Uterus (tissue), 3 donors: ENCODE measurements at regions not wholly inside any gene's neighbourhood (a gene's known extent, or its start where the extent isn't known, plus 50 kb on each side); places are given as distances from the start of the nearest gene placed in this dataset.
A peak's percentile ranks its signal among the peaks of the same experiment; 100 is the strongest.

Experiments used
- DNase-seq, 2 donors: peaks; one replicate each; pipeline ENCODE4 v3.0.0-alpha.2; 2019 to 2020
- H3K27ac ChIP-seq, 2 donors: fragments of 200-600 bp; sonication (generic); 1 replicate in 1 of 2; 2 replicates in 1 of 2; pipeline ENCODE4 v1.5.1; 2016 to 2018
- H3K27me3 ChIP-seq, 2 donors: fragments of 200-600 bp; sonication (generic); one replicate each; pipeline ENCODE4 v1.5.1; 2018 to 2019; ENCODE audit warnings: control low read depth in 1 of 2
- H3K36me3 ChIP-seq, 2 donors: fragments of 200-600 bp; sonication (generic); one replicate each; pipeline ENCODE4 v1.5.1; 2019; ENCODE audit warnings: control low read depth in 1 of 2
- H3K4me1 ChIP-seq, 2 donors: fragments of 200-600 bp; sonication (generic); one replicate each; pipeline ENCODE4 v1.5.1; 2018 to 2019; ENCODE audit warnings: control low read depth in 1 of 2
- H3K4me3 ChIP-seq, 2 donors: fragments of 200-600 bp; sonication (generic); 1 replicate in 1 of 2; 2 replicates in 1 of 2; pipeline ENCODE4 v1.5.1; 2018 to 2019; ENCODE audit warnings: mild to moderate bottlenecking in 1 of 2
- H3K9me3 ChIP-seq, 2 donors: fragments of 200-600 bp; sonication (generic); one replicate each; pipeline ENCODE4 v1.5.1; 2019; ENCODE audit warnings: control low read depth in 1 of 2
- CTCF ChIP-seq, 4 experiments: fragments of 200-600 bp in 2 of 4; fragments of 450-650 bp in 2 of 4; sonication (generic) in 2 of 4; IDR thresholded peaks; one replicate each; pipeline ENCODE4 v1.5.1; 2016 to 2019; ENCODE audit warnings: antibody characterized with exemption in 4 of 4, mild to moderate bottlenecking in 2 of 4, moderate library complexity in 1 of 4
- POLR2A ChIP-seq, 2 donors: fragments of 450-650 bp; IDR thresholded peaks; one replicate each; pipeline ENCODE4 v1.6.1; 2016; ENCODE audit warnings: antibody characterized with exemption in 2 of 2, mild to moderate bottlenecking in 1 of 2, moderate library complexity in 1 of 2
- intact Hi-C: fragments of 100-400 bp; cut with DNase I; formaldehyde crosslinking; loops from one replicate; pipeline ENCODE4 v1.15.1; 2023; ENCODE audit warnings: low total_unique reads
- donor health status: DM: yes; HTN: yes; CAD: no.

- Histone ChIP-seq H3K36me3 (no peaks in the 10 kb centered on the region), H3K4me3 (no peak overlapping the region), H3K27ac (no peak overlapping the region), H3K9me3 (no peaks in the 10 kb centered on the region), H3K4me1 (no peaks in the 10 kb centered on the region), H3K27me3 (no peaks in the 10 kb centered on the region)
- intact Hi-C loops: no loop called here
- TF ChIP-seq CTCF (IDR thresholded peaks at IDR 0.05) (no peak), POLR2A (IDR thresholded peaks at IDR 0.05) (no peak)
- DNase-seq: no peak
Measured at GRCh38 chr2:234341306-234341985, 155.4 kb downstream of the ARL4C start.

GRCh38 chr2:234339501-234339900, 157.4 kb downstream of the ARL4C start:
- H3K4me1 ChIP-seq: no peaks in the 10 kb centered on the region
- intact Hi-C loops: no loop called here
- no peak overlapping the region for H3K4me3 ChIP-seq
- no peaks in the 10 kb centered on the region for H3K9me3 ChIP-seq
- no peak for DNase-seq
- no peaks in the 10 kb centered on the region for H3K36me3 ChIP-seq
- H3K27ac ChIP-seq: no peak overlapping the region
- no peaks in the 10 kb centered on the region for H3K27me3 ChIP-seq
- TF ChIP-seq POLR2A (IDR thresholded peaks at IDR 0.05): no peak
- no peak for TF ChIP-seq CTCF (IDR thresholded peaks at IDR 0.05)

GRCh38 chr2:234339011-234339410, 157.9 kb downstream of the ARL4C start:
- Histone ChIP-seq H3K9me3 (no peaks in the 10 kb centered on the region), H3K4me1 (no peaks in the 10 kb centered on the region), H3K36me3 (no peaks in the 10 kb centered on the region), H3K4me3 (no peak overlapping the region), H3K27me3 (no peaks in the 10 kb centered on the region), H3K27ac (no peak overlapping the region)
- TF ChIP-seq CTCF (IDR thresholded peaks at IDR 0.05) (no peak), POLR2A (IDR thresholded peaks at IDR 0.05) (no peak)
- DNase-seq: no peak
- intact Hi-C loops: no loop called here

DNA sequence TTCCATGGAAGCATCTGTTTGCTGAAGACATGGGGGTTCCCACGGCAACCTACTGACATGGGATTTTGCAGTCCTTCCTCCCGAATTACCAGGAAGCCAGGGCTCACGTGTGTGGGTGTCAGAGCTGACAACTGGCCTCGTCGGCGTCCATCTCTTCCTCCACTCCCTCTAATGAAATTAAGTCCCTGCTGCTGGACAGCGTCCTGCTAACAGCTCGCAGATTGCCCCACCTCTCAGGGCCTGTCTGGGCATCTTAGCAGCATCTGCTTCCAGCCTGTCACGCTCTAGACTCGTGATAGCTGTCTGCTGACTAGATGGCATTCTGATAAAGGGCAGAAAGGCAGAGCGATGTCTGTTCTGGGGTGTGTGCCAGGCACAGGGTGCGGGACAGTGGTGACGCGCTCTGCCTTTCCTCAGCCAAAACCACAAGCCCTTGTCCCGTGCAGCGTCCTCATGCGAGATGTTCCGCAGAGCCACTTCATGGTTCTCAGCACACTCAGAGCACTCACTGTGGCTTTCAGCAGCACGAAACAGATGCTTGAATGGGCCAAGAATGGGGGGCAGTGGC, 161.1 kb downstream of the ARL4C start:
- no peaks in the 10 kb centered on the region for H3K4me1 ChIP-seq
- H3K4me3 ChIP-seq: no peak overlapping the region
- intact Hi-C loops: no loop called here
- H3K27ac ChIP-seq: no peak overlapping the region
- no peaks in the 10 kb centered on the region for H3K9me3 ChIP-seq
- DNase-seq: peak; percentile 17 to 22
- no peaks in the 10 kb centered on the region for H3K36me3 ChIP-seq
- no peak for TF ChIP-seq CTCF (IDR thresholded peaks at IDR 0.05)
- no peak for TF ChIP-seq POLR2A (IDR thresholded peaks at IDR 0.05)
- H3K27me3 ChIP-seq: no peaks in the 10 kb centered on the region

DNA sequence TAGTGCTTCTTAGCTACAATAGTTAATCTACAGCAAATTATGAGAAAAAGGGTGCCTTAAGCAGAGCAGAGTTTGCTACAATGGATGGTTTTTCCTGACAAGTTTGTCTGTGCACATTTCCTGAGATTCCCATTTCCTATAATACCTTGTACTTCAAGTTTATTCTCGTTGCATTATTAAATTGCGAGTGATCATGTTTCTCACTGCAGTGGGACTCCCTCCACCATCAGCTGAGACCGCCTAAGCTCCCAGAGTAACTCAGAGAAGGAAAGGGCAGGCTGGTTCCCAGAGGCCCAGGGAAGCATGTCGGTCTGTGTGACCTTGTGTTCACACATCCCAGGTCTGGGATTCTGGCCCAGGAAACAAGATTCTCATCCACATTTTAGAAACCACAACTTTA, 162.1 kb downstream of the ARL4C start:
- Histone ChIP-seq H3K9me3 (no peaks in the 10 kb centered on the region), H3K4me3 (no peak overlapping the region), H3K27me3 (no peaks in the 10 kb centered on the region), H3K36me3 (no peaks in the 10 kb centered on the region), H3K4me1 (no peaks in the 10 kb centered on the region), H3K27ac (no peak overlapping the region)
- no peak for DNase-seq
- intact Hi-C loops: no loop called here
- TF ChIP-seq POLR2A (IDR thresholded peaks at IDR 0.05) (no peak), CTCF (IDR thresholded peaks at IDR 0.05) (no peak)
